Putamen (tissue), 1 donor: ENCODE measurements at regions not wholly inside any gene's neighbourhood (a gene's known extent, or its start where the extent isn't known, plus 50 kb on each side); places are given as distances from the start of the nearest gene placed in this dataset.

Experiments
- DNase-seq: peaks from one replicate; pipeline ENCODE4 v3.0.0-alpha.2; 2016; ENCODE audit warnings: low spot score

DNA sequence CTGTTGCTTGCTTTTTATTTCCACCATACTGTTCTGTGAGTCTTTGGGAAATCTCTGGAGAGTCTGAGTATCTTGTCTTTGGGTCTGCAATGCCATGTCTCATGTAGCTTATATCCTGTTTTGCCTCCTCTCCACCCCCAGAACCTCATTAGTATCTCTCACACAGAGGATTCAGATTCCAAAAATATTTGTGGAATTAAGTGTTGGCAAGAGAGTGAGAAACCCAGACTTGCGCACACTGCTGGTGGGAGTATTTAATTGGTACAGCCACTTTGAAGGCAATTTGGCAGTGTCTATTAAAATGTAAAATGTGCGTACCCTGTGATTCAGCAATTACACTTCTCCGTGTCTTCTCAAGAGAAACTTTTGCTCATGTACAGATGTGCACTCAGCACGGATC is 68.6 kb downstream of the ZNF621 start:
- DNase-seq = no peak

DNA sequence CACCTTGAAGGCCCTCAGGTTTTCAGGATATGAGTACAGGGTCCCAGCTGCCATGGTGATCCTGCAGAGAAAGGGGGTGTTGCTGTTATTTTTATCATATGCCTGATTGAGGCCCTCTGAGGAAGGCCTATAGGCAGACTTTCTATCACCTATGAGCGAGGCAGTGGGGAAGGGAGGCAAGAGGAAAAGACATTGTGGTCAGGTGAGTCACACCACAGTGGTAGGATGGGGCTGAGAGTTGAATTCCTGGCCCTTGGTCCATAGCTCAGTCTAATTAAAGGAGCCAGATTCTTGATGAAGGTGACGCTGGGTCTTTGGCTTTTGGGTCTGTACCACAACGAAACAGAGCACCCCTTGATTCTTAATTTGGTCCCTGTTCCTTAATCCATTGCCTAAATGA is 72.7 kb downstream of the ZNF621 start:
- DNase-seq = no peak

DNA sequence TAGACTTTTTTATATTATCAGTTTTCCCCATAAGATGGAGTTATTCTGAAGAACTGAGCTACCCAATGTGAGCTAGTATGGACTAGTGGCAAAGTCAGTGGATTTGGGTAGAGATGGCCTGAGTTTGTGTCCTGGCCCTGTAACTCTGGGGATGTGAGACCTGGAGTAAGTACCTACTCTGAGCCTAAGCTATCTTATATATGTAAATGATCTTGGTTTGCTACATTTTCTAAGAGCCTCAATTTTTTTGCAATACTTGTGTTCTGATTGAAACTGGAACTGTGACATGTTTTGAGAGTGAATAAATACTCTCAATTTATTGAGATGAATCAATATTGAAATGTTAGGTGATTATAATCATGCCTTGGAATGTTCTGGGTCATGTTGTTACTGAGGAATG is 73.6 kb downstream of the ZNF621 start:
- DNase-seq = no peak

DNA sequence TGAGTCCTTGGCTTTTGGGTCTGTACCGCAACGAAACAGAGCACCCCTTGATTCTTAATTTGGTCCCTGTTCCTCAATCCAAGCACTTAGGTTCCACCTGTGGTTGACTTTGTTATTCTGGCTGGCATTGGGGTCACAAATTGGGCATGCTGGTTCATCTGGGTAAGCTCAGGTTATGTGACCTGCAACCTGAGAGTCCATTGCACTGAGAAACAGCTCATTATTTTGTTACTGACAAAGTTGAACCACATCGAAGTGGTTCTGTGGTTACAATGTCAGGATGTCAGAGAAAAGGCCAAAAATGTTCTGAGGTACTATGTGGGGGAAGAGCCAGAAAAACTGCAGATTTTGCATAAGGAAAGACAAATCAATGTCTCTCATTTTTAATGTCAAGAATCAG is 74.2 kb downstream of the ZNF621 start:
- DNase-seq = no peak

DNA sequence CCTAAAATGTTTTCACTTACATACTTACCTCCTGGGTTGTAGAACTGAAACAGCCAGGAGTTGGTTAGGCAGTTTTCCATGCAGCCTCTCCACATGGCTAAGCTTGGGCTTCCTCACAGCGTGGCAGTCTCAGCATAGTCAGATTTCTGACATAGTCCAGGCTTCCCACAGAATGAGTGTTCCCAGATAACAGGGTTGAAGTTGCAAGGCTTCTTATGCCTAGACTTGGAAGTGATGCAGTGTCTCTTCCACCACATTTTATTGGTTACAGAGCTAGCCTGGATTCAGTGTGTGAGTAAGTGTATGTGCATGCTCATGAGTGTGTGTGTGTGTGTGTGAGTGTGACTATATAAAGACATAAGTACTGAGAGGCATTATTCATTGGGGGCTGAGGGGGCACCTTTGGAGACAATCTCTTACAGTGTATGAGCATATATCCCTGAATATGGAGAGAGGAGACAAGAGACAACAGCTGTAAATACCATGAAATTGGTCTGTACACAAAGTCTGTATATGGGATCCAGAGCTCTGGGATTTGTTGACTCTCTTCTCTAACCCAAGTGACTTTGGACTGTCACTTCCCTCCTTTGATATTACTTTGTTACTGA is 78.1 kb downstream of the ZNF621 start:
- DNase-seq = no peak

DNA sequence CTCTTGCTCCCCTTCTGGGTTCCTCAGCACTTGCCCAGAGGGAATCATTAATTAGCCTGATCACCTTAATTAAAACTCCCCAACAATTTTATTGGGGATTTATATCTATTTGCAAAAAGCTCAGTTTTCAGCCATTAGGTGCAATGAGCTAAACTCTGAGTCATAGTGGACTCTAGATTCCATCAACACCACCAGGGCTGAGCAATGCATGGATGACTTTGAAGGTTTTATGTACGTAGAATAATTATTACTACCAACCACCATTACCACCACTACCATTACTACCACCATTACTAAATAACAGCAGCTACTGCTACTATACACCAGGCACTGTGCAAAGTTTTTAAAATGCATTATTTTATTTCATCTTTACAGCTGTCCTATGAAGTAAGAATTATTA is 81.2 kb downstream of the ZNF621 start:
- no peak for DNase-seq

DNA sequence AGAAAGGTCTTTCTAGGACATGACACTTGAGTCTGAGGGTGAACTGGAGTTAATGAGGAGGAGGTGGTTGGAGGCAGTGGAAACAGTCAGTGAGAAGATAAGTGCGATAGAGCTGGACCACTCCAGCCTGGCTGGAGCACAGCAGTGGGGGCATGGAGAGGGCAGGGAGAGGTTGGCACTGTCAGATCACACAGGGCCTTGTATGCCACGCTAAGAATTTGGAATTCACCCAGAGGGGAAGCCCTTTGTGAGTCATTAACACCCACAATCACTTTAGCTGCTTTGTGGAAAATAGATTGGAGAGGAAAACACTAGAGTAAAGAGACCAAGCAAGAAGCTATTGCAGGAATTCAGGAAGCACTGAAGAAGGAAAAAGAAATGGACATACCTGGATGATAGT is 83.3 kb downstream of the ZNF621 start:
- no peak for DNase-seq

DNA sequence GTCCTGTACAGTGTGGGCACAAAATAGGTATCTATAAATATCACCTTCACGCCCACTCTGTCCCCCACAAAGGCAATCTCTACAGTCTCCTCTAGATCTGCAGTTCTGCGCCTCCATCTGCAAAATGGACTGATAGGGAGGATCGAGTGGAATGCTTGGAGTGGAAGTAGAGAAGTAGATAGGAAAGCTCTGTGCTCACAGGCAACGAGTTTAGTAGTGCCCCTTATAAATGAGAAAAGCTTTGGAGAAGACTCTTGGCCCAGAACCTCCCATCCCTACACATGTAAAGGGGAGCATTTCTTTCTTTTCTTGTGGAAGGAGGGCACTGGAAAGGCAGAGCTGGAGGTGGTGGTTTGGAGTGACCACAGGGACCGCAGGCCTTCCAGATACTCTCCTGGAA is 88.5 kb downstream of the ZNF621 start:
- no peak for DNase-seq

DNA sequence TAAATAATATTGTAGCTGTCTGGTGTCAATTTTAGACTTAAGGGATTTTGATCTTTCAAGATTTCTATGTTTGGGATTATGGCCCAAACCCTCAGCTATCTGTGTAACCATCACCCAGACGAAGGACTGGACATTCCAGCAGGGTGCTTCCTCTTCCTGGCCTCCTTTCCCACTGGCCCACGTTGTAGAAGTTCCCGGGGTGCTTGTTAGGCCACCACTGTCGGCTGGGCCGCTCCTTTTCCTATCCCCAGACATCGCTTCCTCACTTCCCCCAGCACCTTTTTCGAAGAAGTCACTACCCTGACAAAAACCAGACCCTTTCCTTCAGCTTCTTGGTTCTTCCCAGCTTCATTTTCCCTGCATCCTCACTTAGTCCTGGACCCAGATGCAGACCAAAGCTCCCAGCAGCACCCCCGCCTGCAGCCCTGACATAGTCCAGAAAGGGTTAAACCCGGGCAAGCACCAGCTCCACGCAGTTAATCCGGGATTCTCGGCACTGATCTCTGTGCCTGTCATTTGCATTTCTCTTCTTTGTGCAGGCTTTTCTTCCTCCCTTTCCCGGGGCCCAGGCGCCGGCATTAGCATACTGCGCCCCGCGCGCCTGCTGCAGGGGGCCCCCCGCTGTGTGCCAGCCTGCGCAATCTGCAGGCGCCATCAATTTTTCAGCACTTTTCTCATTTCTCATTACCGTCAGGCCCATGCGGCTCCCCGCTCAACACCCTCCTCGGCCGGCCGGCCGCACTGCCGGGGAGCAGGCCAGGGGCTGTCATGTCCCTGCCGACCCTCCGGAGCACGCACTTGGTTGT is 90.6 kb downstream of the ZNF621 start:
- peak; percentile 7 for DNase-seq

DNA sequence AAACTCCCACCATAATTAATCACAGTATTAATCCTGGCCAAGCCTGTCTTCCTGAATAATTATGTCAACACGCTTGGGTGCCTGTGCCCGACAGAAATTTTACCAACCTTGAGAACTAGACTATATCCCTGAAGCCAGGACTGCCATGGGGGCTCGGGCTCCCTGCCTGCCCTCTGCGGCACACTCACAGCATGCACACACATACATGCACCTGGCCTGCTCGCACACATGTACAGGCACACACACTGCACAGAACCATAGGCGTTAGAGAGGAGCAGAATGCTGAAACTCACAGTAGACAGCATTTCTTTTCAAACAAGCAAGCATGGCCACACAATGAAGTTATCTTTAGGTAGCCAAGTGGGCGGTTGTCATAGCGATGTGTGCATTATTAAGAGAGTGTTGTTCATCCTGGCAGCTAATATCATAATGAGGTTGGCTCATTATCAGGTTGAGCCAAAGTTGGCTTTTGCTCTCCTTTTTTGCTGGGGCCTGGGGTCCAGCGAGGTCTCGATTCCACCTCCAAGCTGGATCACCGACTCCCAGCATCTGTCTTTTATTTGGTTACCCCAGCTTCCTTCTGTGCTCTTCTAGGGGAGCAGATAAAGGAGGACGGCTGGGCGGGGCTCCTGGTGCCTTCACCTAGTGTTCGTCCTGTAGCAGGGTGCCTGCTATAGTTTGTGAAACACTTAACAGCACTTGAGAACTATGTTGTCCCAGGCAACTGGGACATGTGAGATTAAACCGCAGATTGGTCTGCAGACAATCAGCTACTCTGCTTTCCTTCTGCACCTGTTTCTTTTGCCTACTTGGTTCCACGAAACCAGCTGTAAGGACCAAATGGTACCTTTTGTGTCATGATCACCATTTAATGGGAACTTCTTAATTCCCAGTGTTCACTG is 91.4 kb downstream of the ZNF621 start:
- DNase-seq = no peak

DNA sequence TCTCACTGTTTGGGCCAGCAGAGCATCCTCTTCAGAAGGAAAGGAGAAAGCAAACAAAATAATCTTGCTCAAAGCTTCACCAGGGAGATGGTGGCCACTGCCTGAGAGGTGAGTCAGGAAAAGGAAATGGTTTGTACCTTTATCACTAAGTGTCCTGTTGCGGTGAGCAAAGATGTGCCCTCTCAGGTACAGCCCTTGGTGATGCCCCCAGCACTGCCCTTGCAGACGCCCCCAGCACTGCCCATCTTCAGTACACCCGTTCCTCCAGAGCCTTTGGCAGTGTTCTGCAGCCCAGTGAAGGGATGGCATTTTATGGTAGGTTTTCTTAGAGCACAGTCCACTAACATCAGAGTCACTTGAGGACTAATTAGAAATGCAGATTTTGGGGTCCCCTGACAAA is 92.3 kb downstream of the ZNF621 start:
- no peak for DNase-seq

DNA sequence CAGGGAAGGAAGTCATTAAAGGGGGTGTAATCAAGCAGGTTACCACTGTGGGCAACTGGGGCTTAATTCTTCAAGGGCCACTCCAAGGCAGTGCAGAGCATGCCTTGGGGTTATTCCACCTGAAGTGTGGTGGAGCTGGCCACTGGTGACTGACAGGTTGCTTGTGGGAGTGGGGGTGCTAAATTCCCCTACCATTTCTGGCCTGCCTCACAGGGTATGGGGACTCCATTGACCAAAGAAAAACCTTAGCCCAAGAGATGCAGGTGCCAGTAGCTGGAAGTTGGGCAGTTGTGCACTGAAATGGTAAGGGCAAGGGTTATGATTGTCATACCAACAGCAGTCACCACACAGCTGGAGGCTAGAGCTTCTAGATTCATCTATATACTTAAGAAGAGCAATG is 93.4 kb downstream of the ZNF621 start:
- no peak for DNase-seq

DNA sequence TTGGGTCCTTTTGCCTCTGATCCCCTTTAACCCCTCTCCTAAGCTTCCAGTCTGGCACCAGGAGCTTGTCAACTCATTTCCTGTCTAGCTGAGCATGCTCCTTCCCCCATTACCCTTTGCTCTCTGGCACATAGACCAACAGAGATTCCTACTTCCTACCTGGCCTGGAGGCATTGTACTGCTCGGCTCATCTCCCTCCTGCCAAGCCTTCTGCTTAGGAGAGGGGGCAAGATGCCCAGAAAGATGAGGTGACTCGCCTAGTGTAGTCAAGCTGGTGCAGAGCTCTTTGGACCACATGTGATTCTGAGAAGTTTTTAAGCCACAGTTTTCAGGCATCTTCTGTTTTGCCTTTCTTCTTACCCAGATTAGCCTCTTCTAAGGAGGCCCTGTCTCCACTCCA is 95.4 kb downstream of the ZNF621 start:
- DNase-seq = no peak

DNA sequence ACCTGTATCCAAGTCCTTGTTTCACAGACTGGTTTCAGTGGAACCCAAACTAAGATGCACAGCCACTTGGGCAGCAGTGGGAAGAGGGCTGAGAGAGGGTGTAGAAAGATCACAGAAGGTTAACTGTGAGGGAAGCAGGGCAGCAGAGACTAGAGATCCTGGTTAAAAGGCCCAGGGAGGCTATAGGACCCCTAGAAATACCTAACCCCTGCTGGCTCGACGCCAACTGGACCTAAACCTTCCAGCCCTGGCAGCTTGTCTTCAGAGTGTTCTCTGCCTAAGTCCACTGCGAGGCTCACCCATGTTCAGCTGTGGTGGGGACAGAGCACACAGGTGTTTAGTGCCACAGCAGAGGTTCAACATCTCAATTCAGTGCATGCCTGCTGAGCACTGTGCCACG is 96.5 kb downstream of the ZNF621 start:
- no peak for DNase-seq

DNA sequence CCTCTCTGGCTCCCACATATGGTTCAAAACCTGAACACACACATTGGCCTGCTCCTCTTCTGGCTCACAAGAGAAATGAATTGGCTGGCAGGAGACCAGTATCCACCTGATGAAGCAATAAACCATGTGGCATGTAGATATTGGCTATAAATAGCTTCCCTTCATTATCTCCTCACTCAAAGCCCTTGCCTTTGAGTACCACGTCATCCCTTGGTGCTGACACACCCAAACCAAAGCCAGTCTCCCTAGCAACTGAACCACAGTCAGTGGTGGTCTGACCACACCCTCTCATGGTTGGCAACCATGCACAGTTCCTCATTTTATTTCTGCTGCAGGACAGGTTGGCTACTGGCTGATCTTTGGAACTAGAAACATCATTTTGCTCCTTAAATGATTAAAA is 98.8 kb downstream of the ZNF621 start:
- no peak for DNase-seq

DNA sequence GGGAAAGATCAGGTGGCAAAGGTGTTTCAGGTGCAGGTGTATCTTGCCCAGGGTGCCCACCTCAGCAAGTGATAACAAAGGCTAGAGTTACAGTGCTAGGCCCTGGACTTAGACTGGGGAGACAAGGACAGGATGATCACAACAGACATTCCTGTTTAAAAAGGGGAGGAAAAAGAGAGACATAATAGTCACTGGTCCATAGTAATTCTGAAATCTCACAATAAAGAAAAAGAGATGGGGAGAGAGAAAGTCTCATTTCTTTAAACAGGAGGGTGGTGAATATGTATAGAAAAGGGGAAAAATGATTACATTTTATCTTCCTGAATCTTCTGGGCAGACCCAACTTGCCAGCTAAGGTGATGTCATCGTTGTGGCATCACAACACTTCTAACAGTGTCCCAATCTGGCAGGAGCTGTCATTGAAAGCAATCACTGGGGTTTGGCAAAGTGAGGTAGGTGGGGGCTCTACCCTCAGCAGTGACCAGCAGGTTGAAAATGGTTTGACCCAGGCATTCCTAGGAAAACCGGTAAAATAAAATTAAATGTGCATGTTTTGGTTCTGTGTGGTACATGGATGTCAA is 99.5 kb downstream of the ZNF621 start:
- no peak for DNase-seq

DNA sequence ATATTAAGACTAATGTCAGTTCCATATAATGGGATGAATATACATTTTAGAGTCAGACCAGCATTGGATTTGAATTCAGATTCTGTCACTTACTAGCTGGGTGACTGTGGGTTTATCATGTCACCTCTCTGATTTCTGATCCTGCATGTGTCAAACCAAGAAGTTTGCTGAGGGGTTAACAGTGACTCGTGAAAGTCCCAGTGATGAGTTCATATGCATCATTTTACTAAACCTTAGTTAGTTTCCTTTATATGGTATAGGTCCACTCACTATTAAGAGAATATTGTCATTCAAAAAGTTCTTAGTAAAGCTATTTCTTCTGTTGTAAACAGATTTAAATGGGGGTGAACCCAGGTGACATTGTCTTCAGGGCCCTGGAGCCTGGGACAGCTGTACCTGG is 102.3 kb downstream of the ZNF621 start:
- no peak for DNase-seq

DNA sequence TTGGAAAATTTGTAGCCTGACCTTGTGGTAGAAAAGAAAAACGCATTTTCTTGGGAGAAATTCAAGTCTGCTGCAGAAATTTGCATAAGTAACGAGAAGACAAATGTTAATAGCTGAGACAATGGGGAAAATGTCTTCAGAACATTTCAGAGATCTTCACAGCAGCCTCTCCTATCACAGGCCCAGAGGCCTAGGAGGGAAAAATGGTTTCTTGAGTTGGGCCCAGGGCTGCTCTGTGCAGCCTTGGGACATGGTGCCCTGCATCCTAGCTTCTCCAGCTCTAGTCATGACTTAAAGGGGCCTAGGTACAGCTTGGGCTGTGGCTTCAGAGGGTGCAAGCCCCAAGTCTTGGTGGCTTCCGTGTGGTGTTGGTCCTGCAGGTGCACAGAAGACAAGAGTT is 104.2 kb downstream of the ZNF621 start:
- no peak for DNase-seq

DNA sequence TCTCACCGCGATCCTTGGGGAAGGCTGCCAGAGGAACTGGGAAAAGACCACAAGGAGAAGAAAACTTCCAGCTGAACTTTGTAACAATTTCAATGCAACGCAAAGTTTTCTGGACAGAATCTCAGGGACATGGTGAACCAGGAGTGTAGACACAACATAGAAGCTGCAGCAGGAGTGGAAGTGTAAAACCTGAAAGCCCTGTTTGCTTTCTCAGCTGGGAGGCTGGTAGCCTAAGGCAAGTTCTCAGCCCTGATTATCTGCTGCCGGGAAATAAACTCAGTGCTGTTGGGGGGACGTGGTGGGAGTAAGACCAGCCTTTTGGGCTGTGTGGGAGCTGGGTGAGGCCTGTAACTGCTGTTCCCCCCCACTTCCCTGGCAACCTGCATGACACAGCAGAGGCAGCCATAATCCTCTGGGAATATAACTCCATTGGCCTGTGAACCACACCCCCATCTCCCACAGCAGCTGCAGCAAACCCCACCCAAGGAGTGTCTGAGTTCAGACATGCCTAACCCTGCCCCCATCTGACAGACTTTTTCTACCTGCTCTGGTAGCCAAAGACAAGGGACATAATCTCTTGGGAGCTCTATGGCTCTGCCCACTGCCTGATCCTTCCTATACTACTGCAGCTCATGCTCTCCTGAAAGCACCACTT is 106.7 kb downstream of the ZNF621 start:
- no peak for DNase-seq

DNA sequence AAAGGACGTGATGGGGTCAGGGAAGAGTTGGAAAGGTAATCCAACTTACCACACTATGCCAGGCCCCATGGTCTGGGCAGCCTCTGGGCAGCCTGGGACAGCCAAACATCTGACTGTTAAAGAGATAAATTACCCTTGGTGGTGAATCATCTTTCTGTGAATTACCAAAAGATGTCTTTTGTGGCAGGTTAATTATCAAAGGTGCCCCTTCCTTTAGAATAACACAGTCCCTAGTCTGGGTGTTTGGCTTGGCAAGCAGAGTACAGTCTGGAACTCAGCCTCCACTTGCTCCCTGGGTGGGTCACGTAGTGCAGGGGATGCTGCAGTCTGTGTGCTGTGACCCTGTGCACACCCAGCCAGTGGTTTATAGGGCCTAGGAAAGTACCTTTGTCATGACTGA is 113.1 kb downstream of the ZNF621 start:
- DNase-seq = no peak

DNA sequence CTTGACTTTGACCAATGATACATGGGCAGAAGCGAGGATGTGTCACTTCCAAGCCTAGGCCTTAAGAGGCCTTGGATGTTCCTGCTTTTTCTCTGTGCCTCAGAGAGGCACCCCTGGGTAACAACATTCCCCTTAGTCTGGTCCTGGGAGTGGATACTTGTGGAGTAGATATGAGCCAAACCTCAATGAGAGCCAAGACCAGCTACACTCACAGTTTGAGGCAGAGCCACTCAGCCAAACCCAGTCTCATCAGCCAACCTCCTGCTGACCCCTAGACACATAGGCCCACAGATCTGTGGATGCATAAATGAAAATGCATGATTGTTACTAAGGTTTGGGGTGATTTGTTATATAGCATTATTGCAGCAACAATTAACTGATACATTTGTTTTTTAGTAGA is 114.2 kb downstream of the ZNF621 start:
- no peak for DNase-seq

DNA sequence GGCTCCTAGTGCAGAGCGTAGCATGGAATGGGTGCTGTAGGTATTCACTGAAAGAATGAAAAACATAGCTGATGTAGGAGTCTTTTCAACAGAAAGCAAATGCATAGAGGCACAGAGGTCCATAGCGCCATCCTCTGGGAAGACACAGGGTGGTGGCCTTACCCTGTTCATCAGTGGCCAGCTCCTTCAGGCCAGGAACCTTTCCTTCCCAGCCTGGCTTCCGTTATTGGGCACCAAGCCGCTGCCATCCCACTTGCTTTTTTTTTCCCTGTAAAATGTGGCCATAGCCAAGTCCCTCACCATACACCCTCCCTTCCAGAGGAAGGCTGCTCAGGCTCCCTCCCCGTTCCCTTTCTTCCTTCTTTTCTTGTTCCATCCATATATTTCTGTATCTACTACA is 118.1 kb downstream of the ZNF621 start:
- DNase-seq = no peak
